Suprapubic skin (tissue), 3 donors: ENCODE measurements at regions not wholly inside any gene's neighbourhood (a gene's known extent, or its start where the extent isn't known, plus 50 kb on each side); places are given as distances from the start of the nearest gene placed in this dataset.

Source experiments
- POLR2AphosphoS5 ChIP-seq, 3 donors: sonication (generic); formaldehyde crosslinking; IDR thresholded peaks; one replicate each; pipeline ENCODE4 v1.6.1; 2017; ENCODE audit warnings: antibody characterized with exemption in 3 of 3
- TF ChIP-seq, protein P1 (sequence below), 2 donors: fragments of 200-600 bp in 1 of 2; fragments of 450-650 bp in 1 of 2; sonication (generic) in 1 of 2; IDR thresholded peaks; one replicate each; pipeline ENCODE4 v1.5.1; 2016 to 2019; ENCODE audit warnings: antibody characterized with exemption in 2 of 2, mild to moderate bottlenecking in 1 of 2, moderate library complexity in 1 of 2

DNA sequence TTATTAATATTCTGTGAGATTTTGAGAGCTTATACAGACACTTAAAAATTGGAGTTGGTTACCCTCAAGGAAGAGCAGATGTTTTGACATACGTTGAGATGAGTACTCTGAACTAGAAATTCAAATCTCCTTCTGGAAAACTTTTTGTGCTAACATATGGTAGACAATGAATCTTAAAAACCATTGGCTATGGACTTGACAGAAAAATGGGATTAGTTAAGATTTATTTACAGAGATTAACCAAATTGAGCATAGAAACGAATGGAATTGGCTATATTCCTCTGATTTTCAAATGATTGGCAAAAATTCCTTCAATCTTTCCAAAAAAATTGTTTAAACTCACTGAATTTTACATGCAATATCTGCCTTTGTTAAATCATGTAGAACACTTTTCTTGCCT is 1392.9 kb downstream of the BRINP3 start:
- TF ChIP-seq, protein P1, sequence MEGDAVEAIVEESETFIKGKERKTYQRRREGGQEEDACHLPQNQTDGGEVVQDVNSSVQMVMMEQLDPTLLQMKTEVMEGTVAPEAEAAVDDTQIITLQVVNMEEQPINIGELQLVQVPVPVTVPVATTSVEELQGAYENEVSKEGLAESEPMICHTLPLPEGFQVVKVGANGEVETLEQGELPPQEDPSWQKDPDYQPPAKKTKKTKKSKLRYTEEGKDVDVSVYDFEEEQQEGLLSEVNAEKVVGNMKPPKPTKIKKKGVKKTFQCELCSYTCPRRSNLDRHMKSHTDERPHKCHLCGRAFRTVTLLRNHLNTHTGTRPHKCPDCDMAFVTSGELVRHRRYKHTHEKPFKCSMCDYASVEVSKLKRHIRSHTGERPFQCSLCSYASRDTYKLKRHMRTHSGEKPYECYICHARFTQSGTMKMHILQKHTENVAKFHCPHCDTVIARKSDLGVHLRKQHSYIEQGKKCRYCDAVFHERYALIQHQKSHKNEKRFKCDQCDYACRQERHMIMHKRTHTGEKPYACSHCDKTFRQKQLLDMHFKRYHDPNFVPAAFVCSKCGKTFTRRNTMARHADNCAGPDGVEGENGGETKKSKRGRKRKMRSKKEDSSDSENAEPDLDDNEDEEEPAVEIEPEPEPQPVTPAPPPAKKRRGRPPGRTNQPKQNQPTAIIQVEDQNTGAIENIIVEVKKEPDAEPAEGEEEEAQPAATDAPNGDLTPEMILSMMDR (IDR thresholded peaks at IDR 0.05), result no peak
- no peak for TF ChIP-seq POLR2AphosphoS5 (IDR thresholded peaks at IDR 0.05)
